ENCODE measurements at regions not wholly inside any gene's neighbourhood (a gene's known extent, or its start where the extent isn't known, plus 50 kb on each side); places are given as distances from the start of the nearest gene placed in this dataset.

- TF ChIP-seq CTBP1 (IDR thresholded peaks at IDR 0.05; ENCODE audit: borderline replicate concordance) (no peak), SUZ12 (IDR thresholded peaks at IDR 0.05) (no peak), ELF4 (IDR thresholded peaks at IDR 0.05) (no peak)
Observed at GRCh38 chr9:97759581-97760288, 62.6 kb upstream of the XPA start.
